SH-SY5Y (cell line): ENCODE measurements at regions not wholly inside any gene's neighbourhood (a gene's known extent, or its start where the extent isn't known, plus 50 kb on each side); places are given as distances from the start of the nearest gene placed in this dataset.

ENCODE experiments used
- GATA2 ChIP-seq: IDR thresholded peaks from 2 replicates; pipeline ENCODE4 v1.6.1; 2011; ENCODE audit warnings: mild to moderate bottlenecking, low read depth, low read length
- GATA3 ChIP-seq: IDR thresholded peaks from 2 replicates; pipeline ENCODE4 v1.6.1; 2011; ENCODE audit warnings: low read depth, mild to moderate bottlenecking, low read length, moderate library complexity

- TF ChIP-seq GATA3 = no peak
- TF ChIP-seq GATA2 = no peak
Measured at GRCh38 chr7:53638517-53638916, 603.1 kb downstream of the POM121L12 start.
